ENCODE measurements at regions not wholly inside any gene's neighbourhood (a gene's known extent, or its start where the extent isn't known, plus 50 kb on each side); places are given as distances from the start of the nearest gene placed in this dataset.

- TF ChIP-seq POLR2AphosphoS5 (IDR thresholded peaks at IDR 0.05; ENCODE audit: low read depth) (no peak), CTCF (IDR thresholded peaks at IDR 0.05; ENCODE audit: insufficient read depth, low read length) (no peak), SPI1 (IDR thresholded peaks at IDR 0.05; ENCODE audit: borderline replicate concordance, low read depth) (no peak), GABPA (IDR thresholded peaks at IDR 0.05; ENCODE audit: low read depth) (no peak)
- TF ChIP-seq, protein P1, sequence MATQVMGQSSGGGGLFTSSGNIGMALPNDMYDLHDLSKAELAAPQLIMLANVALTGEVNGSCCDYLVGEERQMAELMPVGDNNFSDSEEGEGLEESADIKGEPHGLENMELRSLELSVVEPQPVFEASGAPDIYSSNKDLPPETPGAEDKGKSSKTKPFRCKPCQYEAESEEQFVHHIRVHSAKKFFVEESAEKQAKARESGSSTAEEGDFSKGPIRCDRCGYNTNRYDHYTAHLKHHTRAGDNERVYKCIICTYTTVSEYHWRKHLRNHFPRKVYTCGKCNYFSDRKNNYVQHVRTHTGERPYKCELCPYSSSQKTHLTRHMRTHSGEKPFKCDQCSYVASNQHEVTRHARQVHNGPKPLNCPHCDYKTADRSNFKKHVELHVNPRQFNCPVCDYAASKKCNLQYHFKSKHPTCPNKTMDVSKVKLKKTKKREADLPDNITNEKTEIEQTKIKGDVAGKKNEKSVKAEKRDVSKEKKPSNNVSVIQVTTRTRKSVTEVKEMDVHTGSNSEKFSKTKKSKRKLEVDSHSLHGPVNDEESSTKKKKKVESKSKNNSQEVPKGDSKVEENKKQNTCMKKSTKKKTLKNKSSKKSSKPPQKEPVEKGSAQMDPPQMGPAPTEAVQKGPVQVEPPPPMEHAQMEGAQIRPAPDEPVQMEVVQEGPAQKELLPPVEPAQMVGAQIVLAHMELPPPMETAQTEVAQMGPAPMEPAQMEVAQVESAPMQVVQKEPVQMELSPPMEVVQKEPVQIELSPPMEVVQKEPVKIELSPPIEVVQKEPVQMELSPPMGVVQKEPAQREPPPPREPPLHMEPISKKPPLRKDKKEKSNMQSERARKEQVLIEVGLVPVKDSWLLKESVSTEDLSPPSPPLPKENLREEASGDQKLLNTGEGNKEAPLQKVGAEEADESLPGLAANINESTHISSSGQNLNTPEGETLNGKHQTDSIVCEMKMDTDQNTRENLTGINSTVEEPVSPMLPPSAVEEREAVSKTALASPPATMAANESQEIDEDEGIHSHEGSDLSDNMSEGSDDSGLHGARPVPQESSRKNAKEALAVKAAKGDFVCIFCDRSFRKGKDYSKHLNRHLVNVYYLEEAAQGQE (IDR thresholded peaks at IDR 0.05; ENCODE audit: insufficient replicate concordance, low read depth): no peak
Observed at GRCh38 chr17:68101075-68101986, 65.8 kb downstream of the KPNA2 start.

Measured in HL-60 (cell line).